Peyer's patch (tissue), 4 donors: ENCODE measurements at regions not wholly inside any gene's neighbourhood (a gene's known extent, or its start where the extent isn't known, plus 50 kb on each side); places are given as distances from the start of the nearest gene placed in this dataset.

Experiments used
- DNase-seq, 3 donors: peaks; one replicate each; pipeline ENCODE4 v3.0.0-alpha.2; 2017 to 2019
- H3K27ac ChIP-seq, 4 donors: fragments of 200-600 bp; sonication (generic); one replicate each; pipeline ENCODE4 v1.5.1; 2016 to 2019
- H3K27me3 ChIP-seq, 2 donors: fragments of 200-600 bp; sonication (generic); one replicate each; pipeline ENCODE4 v1.5.1; 2019
- H3K36me3 ChIP-seq, 3 donors: fragments of 200-600 bp; sonication (generic); one replicate each; pipeline ENCODE4 v1.5.1; 2016 to 2019
- H3K4me1 ChIP-seq, 4 donors: fragments of 200-600 bp; sonication (generic); one replicate each; pipeline ENCODE4 v1.5.1; 2016 to 2019
- H3K4me3 ChIP-seq, 4 donors: fragments of 200-600 bp; sonication (generic); 1 replicate in 3 of 4; 2 replicates in 1 of 4; pipeline ENCODE4 v1.5.1; 2016 to 2019; ENCODE audit warnings: mild to moderate bottlenecking in 1 of 4
- H3K9me3 ChIP-seq, 4 donors: fragments of 200-600 bp; sonication (generic); one replicate each; pipeline ENCODE4 v1.5.1; 2016 to 2019; ENCODE audit warnings: mild to moderate bottlenecking in 1 of 4
- POLR2A ChIP-seq, 2 donors: fragments of 450-650 bp; IDR thresholded peaks; one replicate each; pipeline ENCODE4 v1.5.1; 2017; ENCODE audit warnings: antibody characterized with exemption in 2 of 2, mild to moderate bottlenecking in 2 of 2, moderate library complexity in 2 of 2
- TF ChIP-seq, protein P1 (sequence below), 6 experiments: fragments of 450-650 bp in 4 of 6; fragments of 200-600 bp in 2 of 6; sonication (generic) in 1 of 6; IDR thresholded peaks; one replicate each; pipeline ENCODE4 v1.5.1; 2017 to 2019; ENCODE audit warnings: antibody characterized with exemption in 6 of 6, mild to moderate bottlenecking in 3 of 6, moderate library complexity in 1 of 6

DNA sequence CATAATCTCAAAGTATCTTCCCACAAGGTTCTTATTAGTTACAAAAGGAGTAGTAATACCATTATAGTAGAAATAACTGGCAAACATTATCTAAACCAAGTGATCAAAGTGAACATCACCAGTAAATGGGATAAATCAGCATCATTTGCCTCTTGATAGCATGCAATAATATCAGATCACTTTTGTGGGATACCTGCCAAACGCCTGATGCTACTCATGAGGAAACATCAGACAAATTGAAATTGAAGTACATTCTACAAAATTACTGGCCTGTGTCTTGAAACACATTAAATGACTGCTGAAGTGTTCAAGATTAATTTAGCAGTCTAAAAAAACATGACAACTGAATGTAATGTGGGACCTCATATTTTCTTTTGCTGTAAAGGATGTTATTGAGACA, 208.1 kb downstream of the TINAG start:
- no peaks in the 10 kb centered on the region for H3K9me3 ChIP-seq

DNA sequence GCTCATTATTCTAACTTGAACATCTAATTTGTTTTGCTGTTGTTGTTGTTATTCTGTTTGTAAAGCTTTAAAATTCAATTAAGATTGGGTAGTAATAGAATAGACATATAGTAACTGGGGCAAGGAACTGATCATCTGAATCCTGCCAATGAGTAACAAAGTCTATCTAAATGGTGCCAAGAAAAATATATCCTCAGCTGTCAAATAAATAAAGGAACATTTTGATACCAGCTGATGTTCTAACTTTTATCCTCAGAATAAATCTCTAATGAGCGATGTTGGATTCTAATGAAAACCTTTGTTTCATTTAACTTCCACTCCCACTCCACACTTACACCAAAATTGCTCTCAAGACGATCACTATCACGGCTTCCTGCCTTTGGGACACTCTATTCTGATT, 210.9 kb downstream of the TINAG start:
- Histone ChIP-seq H3K4me1 (no peaks in the 10 kb centered on the region), H3K27ac (no peak overlapping the region), H3K9me3 (no peaks in the 10 kb centered on the region), H3K36me3 (no peaks in the 10 kb centered on the region), H3K27me3 (no peaks in the 10 kb centered on the region), H3K4me3 (no peak overlapping the region)
- no peak for TF ChIP-seq POLR2A (IDR thresholded peaks at IDR 0.05)
- TF ChIP-seq, protein P1, sequence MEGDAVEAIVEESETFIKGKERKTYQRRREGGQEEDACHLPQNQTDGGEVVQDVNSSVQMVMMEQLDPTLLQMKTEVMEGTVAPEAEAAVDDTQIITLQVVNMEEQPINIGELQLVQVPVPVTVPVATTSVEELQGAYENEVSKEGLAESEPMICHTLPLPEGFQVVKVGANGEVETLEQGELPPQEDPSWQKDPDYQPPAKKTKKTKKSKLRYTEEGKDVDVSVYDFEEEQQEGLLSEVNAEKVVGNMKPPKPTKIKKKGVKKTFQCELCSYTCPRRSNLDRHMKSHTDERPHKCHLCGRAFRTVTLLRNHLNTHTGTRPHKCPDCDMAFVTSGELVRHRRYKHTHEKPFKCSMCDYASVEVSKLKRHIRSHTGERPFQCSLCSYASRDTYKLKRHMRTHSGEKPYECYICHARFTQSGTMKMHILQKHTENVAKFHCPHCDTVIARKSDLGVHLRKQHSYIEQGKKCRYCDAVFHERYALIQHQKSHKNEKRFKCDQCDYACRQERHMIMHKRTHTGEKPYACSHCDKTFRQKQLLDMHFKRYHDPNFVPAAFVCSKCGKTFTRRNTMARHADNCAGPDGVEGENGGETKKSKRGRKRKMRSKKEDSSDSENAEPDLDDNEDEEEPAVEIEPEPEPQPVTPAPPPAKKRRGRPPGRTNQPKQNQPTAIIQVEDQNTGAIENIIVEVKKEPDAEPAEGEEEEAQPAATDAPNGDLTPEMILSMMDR (IDR thresholded peaks at IDR 0.05): no peak
- DNase-seq: no peak

More for the DNA sequence above, 208.1 kb downstream of the TINAG start:
- no peak overlapping the region for H3K27ac ChIP-seq
- TF ChIP-seq, protein P1 (IDR thresholded peaks at IDR 0.05): no peak
- no peak for TF ChIP-seq POLR2A (IDR thresholded peaks at IDR 0.05)
- no peaks in the 10 kb centered on the region for H3K4me1 ChIP-seq
- DNase-seq: no peak
- H3K36me3 ChIP-seq: no peaks in the 10 kb centered on the region
- H3K27me3 ChIP-seq: no peaks in the 10 kb centered on the region
- no peak overlapping the region for H3K4me3 ChIP-seq

DNA sequence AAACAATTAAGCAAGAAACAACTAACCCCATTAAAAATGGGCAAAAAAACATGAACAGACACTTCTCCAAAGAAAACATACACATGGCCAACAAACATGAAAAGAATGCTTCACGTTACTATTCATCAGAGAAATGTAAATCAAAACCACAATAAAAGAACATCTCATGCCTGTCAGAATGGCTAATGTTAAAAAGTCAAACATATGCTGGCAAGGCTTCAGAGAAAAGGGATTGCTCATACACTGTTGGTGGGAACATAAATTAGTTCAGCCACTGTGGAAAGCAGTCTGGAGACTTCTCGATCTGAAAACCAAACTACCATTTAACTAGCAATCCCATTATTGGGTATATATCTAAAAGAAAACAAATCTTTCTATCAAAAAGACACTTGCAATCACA, 217.5 kb downstream of the TINAG start:
- Histone ChIP-seq H3K9me3 (no peaks in the 10 kb centered on the region), H3K36me3 (no peaks in the 10 kb centered on the region), H3K4me3 (no peak overlapping the region), H3K27ac (no peak overlapping the region), H3K4me1 (no peaks in the 10 kb centered on the region), H3K27me3 (no peaks in the 10 kb centered on the region)
- TF ChIP-seq POLR2A (IDR thresholded peaks at IDR 0.05): no peak
- TF ChIP-seq, protein P1 (IDR thresholded peaks at IDR 0.05): no peak
- no peak for DNase-seq

DNA sequence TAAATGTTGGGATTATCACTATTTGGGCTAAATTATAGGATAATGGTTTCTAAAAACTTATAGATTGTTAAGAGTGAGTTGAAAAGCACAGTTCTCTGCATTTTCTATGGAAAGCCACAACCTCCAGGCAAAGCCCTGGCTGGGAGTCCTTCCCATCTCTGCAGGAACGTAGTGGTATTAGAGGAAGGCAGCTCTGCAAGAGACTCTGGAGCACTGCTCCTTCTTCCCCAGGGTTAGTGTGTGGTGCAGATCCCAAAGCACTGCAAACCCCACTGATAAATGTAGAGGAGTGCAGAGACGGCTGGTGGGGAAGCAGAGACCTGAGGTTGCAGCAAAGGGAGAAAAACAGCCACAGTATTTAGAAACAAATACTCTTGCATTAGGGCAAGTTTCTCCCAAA, 225.3 kb downstream of the TINAG start:
- H3K27ac ChIP-seq: no peak overlapping the region

DNA sequence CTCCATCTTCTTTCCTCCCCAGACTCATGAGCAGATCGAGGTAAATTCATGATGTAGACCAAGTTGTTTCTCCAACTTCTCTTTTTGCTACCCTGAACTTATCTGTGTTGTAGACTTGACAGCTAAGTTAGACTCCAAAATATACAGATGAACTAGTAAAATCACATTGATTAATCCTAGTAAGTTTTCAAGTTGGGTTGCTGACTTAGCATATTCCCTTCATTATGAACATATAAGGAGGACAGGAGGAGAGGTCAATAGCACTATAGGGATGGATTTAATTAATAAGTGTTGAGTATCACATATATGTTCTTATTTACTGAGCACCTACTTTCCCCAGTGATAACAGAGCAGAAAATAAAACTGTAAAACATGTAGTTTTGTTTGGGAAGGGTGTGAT, 227.3 kb downstream of the TINAG start:
- no peaks in the 10 kb centered on the region for H3K9me3 ChIP-seq
- TF ChIP-seq, protein P1 (IDR thresholded peaks at IDR 0.05): no peak
- TF ChIP-seq POLR2A (IDR thresholded peaks at IDR 0.05): no peak
- no peak overlapping the region for H3K27ac ChIP-seq
- no peak for DNase-seq
- no peaks in the 10 kb centered on the region for H3K36me3 ChIP-seq
- no peaks in the 10 kb centered on the region for H3K4me1 ChIP-seq
- no peak overlapping the region for H3K4me3 ChIP-seq
- H3K27me3 ChIP-seq: no peaks in the 10 kb centered on the region

More for the DNA sequence above, 225.3 kb downstream of the TINAG start:
- Histone ChIP-seq H3K4me1 (no peaks in the 10 kb centered on the region), H3K9me3 (no peaks in the 10 kb centered on the region), H3K27me3 (no peaks in the 10 kb centered on the region), H3K4me3 (no peak overlapping the region), H3K36me3 (no peaks in the 10 kb centered on the region)
- TF ChIP-seq POLR2A (IDR thresholded peaks at IDR 0.05): no peak
- TF ChIP-seq, protein P1 (IDR thresholded peaks at IDR 0.05): no peak
- no peak for DNase-seq

DNA sequence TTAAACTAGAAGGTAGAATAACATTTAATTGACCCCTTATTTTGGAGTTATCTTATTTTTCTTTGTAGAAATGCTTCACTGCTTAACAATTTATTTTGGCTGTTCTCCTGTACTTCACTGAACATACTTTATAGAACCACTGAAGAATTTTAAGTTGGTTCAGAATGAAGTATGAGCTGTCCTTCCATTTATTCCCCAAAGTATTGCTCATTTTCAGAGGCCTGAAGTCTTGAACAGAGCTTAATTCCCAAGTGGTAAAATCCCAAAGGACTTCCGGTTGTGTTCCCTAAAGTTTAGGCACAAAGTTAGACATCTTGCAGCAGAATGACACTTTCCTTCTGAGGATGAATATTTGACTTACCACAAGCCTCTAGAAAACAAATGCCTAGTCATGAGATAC, 233.3 kb downstream of the TINAG start:
- DNase-seq: no peak
- no peaks in the 10 kb centered on the region for H3K27me3 ChIP-seq
- H3K4me1 ChIP-seq: no peaks in the 10 kb centered on the region
- H3K9me3 ChIP-seq: no peaks in the 10 kb centered on the region
- no peak overlapping the region for H3K4me3 ChIP-seq
- TF ChIP-seq, protein P1 (IDR thresholded peaks at IDR 0.05): no peak
- TF ChIP-seq POLR2A (IDR thresholded peaks at IDR 0.05): no peak
- no peaks in the 10 kb centered on the region for H3K36me3 ChIP-seq
- H3K27ac ChIP-seq: no peak overlapping the region
